H7 (cell line): ENCODE measurements at regions not wholly inside any gene's neighbourhood (a gene's known extent, or its start where the extent isn't known, plus 50 kb on each side); places are given as distances from the start of the nearest gene placed in this dataset.

Source experiments
- DNase-seq: peaks from one replicate; pipeline ENCODE4 v3.0.0; 2012
- H3K27me3 ChIP-seq: 2 replicates; pipeline ENCODE4 v1.6.0; 2011; ENCODE audit warnings: mild to moderate bottlenecking, low read length; ENCODE audit not compliant: control insufficient read depth, insufficient read depth
- H3K36me3 ChIP-seq: replicated peaks from 2 replicates; pipeline ENCODE4 v1.5.1; 2011; ENCODE audit warnings: low read length; ENCODE audit not compliant: control insufficient read depth, insufficient read depth
- H3K4me3 ChIP-seq: 2 replicates; pipeline ENCODE4 v1.5.1; 2011; ENCODE audit warnings: low read depth, mild to moderate bottlenecking, control low read depth, low read length, moderate library complexity; ENCODE audit not compliant: insufficient read depth

DNA sequence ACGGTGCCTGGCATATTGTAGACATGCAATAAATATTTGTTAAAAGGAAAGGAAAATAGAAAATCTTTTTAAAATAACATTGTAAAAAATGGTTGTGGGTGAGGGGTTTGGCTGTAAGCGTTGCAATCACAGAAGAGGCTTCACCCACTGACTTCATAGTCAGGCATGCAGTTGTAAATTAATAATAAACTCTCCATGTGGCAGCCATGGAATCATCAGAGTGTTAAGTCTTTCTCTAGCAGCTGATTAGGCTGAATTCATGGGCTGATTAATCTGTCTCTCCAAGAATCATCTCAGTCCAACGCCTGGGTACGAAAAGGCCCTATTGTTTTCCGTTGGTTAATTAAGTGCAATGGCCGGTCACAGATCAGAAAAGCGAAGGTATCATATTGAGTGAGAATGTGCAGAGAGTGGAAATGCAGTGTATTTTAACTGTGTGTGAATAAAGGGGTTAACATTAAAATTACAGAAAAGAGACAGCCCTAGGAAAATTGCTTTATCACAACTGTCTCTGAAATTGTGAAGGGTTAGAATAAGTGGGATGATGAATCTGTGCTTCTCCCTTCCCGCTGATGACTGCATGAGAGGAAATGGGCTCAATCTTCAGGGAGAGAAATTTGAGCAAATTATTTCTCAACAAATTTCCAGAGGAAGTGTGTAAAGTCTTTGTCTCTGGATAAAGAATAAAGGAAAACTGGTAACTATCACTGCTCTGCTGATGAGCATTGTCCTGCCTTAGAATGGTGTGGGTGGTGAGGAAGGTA lies 269.0 kb downstream of the FAM76B start:
- Histone ChIP-seq H3K4me3 (no peak overlapping the region), H3K36me3 (no peaks in the 10 kb centered on the region), H3K27me3 (no peaks in the 10 kb centered on the region)
- DNase-seq, result no peak

DNA sequence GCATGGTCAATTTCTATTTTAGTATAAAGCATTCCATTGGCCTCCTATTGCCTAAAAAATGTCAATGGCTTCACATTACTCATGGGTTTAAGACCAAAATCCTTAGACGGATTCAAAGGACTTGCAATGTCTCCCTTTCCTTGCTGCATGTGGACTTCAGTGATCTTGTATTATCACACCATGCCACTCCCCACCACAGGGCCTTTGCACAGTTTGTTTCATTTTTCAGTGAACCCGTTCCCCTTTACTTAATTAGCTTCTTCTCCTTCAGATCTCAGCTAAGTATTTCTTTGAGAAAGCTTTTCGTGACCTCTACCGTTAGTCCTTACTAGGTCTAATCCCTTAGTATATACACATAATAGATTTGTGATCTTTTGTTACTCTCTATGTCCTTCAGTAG lies 269.7 kb downstream of the FAM76B start:
- H3K27me3 ChIP-seq, result no peaks in the 10 kb centered on the region
- H3K4me3 ChIP-seq, result no peak overlapping the region
- no peak for DNase-seq
- H3K36me3 ChIP-seq, result no peaks in the 10 kb centered on the region

GRCh38 chr11:95517453-95517852 lies 272.1 kb downstream of the FAM76B start:
- H3K27me3 ChIP-seq, result no peaks in the 10 kb centered on the region
- no peak for DNase-seq
- H3K4me3 ChIP-seq, result no peak overlapping the region
- H3K36me3 ChIP-seq, result no peaks in the 10 kb centered on the region

- no peak for DNase-seq
Measured at GRCh38 chr11:95516786-95517185, 272.8 kb downstream of the FAM76B start.

DNA sequence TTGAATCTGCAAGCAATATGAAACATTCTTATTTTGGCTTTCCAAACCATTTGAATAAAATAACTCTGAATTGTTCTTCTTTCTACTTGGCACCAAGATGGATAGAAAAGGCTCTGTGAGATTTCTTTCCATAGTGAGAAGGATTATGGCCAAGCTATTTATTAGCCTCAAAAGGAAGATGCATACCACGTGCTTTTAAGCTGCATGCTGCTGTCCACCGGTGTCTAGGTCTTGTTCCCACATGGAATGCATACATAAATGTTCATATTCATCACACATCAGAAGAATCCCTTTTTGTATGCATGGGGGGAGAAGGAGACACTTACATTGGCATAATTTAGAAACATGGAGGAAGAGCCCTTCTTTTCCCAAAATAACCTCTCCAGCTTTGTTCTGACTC lies 273.4 kb downstream of the FAM76B start:
- DNase-seq, result no peak

More at GRCh38 chr11:95516786-95517185, 272.8 kb downstream of the FAM76B start:
- Histone ChIP-seq H3K4me3 (no peak overlapping the region), H3K27me3 (no peaks in the 10 kb centered on the region), H3K36me3 (no peaks in the 10 kb centered on the region)

GRCh38 chr11:95515371-95515770 lies 274.2 kb downstream of the FAM76B start:
- H3K27me3 ChIP-seq, result no peaks in the 10 kb centered on the region
- H3K36me3 ChIP-seq, result no peaks in the 10 kb centered on the region
- H3K4me3 ChIP-seq, result no peak overlapping the region
- DNase-seq, result no peak

More for the DNA sequence above, 273.4 kb downstream of the FAM76B start:
- H3K27me3 ChIP-seq, result no peaks in the 10 kb centered on the region
- no peak overlapping the region for H3K4me3 ChIP-seq
- no peaks in the 10 kb centered on the region for H3K36me3 ChIP-seq

GRCh38 chr11:95514416-95515110 lies 275.0 kb downstream of the FAM76B start:
- H3K36me3 ChIP-seq, result no peaks in the 10 kb centered on the region
- DNase-seq, result no peak

GRCh38 chr11:95512682-95513081 lies 276.9 kb downstream of the FAM76B start:
- DNase-seq, result no peak
- H3K36me3 ChIP-seq, result no peaks in the 10 kb centered on the region
- no peak overlapping the region for H3K4me3 ChIP-seq
- H3K27me3 ChIP-seq, result no peaks in the 10 kb centered on the region

More at GRCh38 chr11:95514416-95515110, 275.0 kb downstream of the FAM76B start:
- Histone ChIP-seq H3K27me3 (no peaks in the 10 kb centered on the region), H3K4me3 (no peak overlapping the region)

DNA sequence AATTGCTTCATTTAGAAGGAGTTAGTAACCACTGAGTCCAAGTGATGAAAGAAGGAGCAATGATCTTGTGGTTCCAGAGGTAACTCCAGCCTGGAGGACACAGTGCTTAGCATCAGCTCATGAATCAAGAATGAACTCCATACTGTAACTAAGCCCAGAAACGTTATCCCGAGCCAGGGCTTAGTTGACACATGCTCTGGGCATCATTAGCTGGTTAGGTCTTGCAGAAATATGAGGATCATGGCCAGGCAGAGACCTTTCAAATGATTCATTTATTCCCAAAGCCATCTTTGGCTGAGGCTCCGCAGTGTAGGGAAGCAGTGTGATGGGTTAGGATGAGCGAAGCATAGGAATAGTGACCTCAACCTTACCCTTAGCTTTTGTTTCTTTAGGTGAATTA lies 277.4 kb downstream of the FAM76B start:
- Histone ChIP-seq H3K27me3 (no peaks in the 10 kb centered on the region), H3K36me3 (no peaks in the 10 kb centered on the region), H3K4me3 (no peak overlapping the region)
- DNase-seq, result no peak

- Histone ChIP-seq H3K4me3 (no peak overlapping the region), H3K36me3 (no peaks in the 10 kb centered on the region), H3K27me3 (no peaks in the 10 kb centered on the region)
- no peak for DNase-seq
Measured at GRCh38 chr11:95508219-95508890, 277.4 kb upstream of the SESN3 start.

DNA sequence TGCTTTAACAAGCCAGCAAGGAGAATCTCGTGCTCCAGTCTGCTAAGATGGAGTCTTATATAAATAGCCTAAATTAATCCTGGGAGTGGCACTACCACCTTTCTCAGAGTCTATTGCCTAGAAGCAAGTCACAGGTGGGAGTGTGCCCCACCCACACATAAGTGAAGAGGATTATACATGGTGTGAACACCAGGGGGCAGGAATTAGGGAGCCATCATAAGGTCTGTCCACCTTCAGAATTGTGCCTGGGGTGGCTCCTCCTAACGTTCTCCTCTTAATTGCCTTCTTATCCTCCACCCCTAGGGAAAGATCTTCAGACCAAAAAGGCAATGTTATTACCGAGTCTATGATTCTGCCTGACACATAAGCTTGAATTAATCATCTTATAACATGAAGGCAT lies 276.8 kb upstream of the SESN3 start:
- no peak for DNase-seq
- Histone ChIP-seq H3K4me3 (no peak overlapping the region), H3K27me3 (no peaks in the 10 kb centered on the region), H3K36me3 (no peaks in the 10 kb centered on the region)

DNA sequence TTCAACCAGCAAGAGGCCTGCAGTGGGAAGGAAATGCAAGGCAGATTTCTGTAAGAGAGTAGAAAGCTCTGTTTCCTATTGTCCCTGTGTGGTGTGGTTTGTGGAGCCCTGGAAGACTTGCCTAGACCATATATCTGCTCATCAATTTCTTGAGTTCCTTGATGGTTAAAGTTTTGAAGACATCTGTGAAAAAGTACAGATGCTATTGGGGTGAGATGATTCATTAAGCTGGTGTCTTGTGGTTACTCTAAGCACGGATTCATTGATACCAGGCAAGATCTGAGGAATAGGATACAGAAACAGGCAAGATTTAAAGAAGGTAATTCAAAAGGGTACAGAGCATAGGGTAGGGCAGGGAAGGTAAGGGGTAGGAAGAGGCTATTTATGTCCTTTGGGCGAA lies 275.8 kb upstream of the SESN3 start:
- H3K36me3 ChIP-seq, result no peaks in the 10 kb centered on the region
- DNase-seq, result no peak
- no peak overlapping the region for H3K4me3 ChIP-seq
- no peaks in the 10 kb centered on the region for H3K27me3 ChIP-seq

GRCh38 chr11:95505927-95506426 lies 275.0 kb upstream of the SESN3 start:
- Histone ChIP-seq H3K27me3 (no peaks in the 10 kb centered on the region), H3K36me3 (no peaks in the 10 kb centered on the region), H3K4me3 (no peak overlapping the region)
- no peak for DNase-seq

DNA sequence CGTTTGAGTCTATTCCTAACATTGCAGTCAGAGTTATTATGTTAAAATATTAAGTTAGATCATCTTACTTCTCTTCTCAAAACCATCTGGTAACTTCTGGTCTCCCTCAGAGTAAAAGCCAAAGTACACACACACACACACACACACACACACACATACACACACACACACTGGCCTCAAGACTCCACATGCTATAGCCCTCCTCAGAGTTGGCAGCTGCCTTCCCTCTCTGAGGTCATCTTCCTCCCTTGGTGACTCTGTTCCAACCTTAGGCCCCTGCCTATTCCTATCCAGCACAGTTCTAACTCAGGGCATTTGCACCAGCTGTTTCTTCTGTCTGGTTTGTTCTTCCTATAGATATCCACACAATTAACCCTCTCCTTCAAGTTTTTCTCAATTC lies 272.0 kb upstream of the SESN3 start:
- no peaks in the 10 kb centered on the region for H3K27me3 ChIP-seq
- no peak for DNase-seq

GRCh38 chr11:95502522-95502921 lies 271.5 kb upstream of the SESN3 start:
- H3K27me3 ChIP-seq, result no peaks in the 10 kb centered on the region

More for the DNA sequence above, 272.0 kb upstream of the SESN3 start:
- Histone ChIP-seq H3K36me3 (no peaks in the 10 kb centered on the region), H3K4me3 (no peak overlapping the region)

More at GRCh38 chr11:95502522-95502921, 271.5 kb upstream of the SESN3 start:
- H3K4me3 ChIP-seq, result no peak overlapping the region
- DNase-seq, result no peak
- H3K36me3 ChIP-seq, result no peaks in the 10 kb centered on the region
